Parathyroid adenoma (tissue), 2 donors: ENCODE measurements at regions not wholly inside any gene's neighbourhood (a gene's known extent, or its start where the extent isn't known, plus 50 kb on each side); places are given as distances from the start of the nearest gene placed in this dataset.

Experiments used
- H2AFZ ChIP-seq: fragments of 300-600 bp; sonication (generic); one replicate; pipeline ENCODE4 v1.7.0; 2017; ENCODE audit warnings: antibody characterized with exemption, mild to moderate bottlenecking
- H3K27ac ChIP-seq: fragments of 300-600 bp; sonication (generic); one replicate; pipeline ENCODE4 v1.7.0; 2017
- H3K27me3 ChIP-seq: fragments of 300-600 bp; sonication (generic); one replicate; pipeline ENCODE4 v1.7.0; 2017; ENCODE audit warnings: low read length; ENCODE audit not compliant: control insufficient read depth, insufficient read depth
- H3K36me3 ChIP-seq: fragments of 300-600 bp; sonication (generic); one replicate; pipeline ENCODE4 v1.7.0; 2017; ENCODE audit warnings: low read length; ENCODE audit not compliant: control insufficient read depth, insufficient read depth
- H3K4me1 ChIP-seq: fragments of 300-600 bp; sonication (generic); one replicate; pipeline ENCODE4 v1.7.0; 2017; ENCODE audit warnings: control low read depth
- H3K4me2 ChIP-seq: fragments of 300-600 bp; sonication (generic); one replicate; pipeline ENCODE4 v1.7.0; 2017; ENCODE audit warnings: low read length
- H3K4me3 ChIP-seq: fragments of 300-600 bp; sonication (generic); one replicate; pipeline ENCODE4 v1.7.0; 2017; ENCODE audit warnings: low read depth, low read length
- H3K79me2 ChIP-seq: fragments of 300-600 bp; sonication (generic); one replicate; pipeline ENCODE4 v1.7.0; 2017; ENCODE audit warnings: control low read depth
- H3K9ac ChIP-seq: fragments of 300-600 bp; sonication (generic); one replicate; pipeline ENCODE4 v1.7.0; 2017; ENCODE audit warnings: mild to moderate bottlenecking
- H3K9me3 ChIP-seq: fragments of 300-600 bp; sonication (generic); one replicate; pipeline ENCODE4 v1.7.0; 2017; ENCODE audit warnings: low read length; ENCODE audit not compliant: control insufficient read depth
- TF ChIP-seq, protein P1 (sequence below): fragments of 300-600 bp; sonication (generic); IDR thresholded peaks from one replicate; pipeline ENCODE4 v1.7.0; 2017; ENCODE audit warnings: antibody characterized with exemption, mild to moderate bottlenecking
- donor health status: primary hyperparathyroidism.

DNA sequence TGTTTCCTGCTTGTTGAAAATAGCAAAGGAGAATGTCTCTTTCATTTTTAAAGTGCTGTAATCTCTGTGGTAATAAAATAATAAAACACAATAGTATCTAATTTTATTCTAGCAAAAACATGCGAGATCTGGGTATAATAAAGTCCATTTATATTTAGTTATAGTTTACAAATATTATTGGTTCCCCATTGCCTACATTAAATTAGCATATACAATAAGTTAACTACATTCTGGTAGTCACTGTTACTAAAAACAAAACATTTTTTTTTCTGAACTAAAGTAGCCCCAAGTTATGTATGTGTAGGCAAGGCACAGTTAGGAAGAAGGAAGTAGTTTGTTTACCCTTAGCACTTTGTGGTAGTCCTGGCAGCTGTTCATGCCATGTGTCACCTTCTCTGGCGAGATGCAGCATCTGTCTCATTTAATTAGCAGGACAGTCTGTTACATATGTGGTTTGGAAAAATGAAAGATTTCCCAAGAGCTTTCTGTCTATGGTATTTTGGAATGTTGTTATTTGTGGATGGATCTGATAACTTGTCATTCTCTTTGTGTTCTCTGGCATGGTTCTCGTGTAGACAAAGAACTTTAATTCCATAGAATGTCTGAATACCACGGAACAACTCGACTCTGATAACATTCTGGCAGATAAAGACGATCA lies 231.3 kb upstream of the PITX2 start:
- Histone ChIP-seq H3K27me3 (no peaks in the 10 kb centered on the region), H3K4me1 (no peaks in the 10 kb centered on the region), H3K9me3 (no peaks in the 10 kb centered on the region), H3K4me3 (no peak overlapping the region), H3K4me2 (no peak overlapping the region), H3K79me2 (no peaks in the 10 kb centered on the region), H3K36me3 (no peaks in the 10 kb centered on the region), H3K9ac (no peak overlapping the region), H3K27ac (no peak overlapping the region), H2AFZ (no peak overlapping the region)
- TF ChIP-seq, protein P1, sequence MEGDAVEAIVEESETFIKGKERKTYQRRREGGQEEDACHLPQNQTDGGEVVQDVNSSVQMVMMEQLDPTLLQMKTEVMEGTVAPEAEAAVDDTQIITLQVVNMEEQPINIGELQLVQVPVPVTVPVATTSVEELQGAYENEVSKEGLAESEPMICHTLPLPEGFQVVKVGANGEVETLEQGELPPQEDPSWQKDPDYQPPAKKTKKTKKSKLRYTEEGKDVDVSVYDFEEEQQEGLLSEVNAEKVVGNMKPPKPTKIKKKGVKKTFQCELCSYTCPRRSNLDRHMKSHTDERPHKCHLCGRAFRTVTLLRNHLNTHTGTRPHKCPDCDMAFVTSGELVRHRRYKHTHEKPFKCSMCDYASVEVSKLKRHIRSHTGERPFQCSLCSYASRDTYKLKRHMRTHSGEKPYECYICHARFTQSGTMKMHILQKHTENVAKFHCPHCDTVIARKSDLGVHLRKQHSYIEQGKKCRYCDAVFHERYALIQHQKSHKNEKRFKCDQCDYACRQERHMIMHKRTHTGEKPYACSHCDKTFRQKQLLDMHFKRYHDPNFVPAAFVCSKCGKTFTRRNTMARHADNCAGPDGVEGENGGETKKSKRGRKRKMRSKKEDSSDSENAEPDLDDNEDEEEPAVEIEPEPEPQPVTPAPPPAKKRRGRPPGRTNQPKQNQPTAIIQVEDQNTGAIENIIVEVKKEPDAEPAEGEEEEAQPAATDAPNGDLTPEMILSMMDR: no peak

DNA sequence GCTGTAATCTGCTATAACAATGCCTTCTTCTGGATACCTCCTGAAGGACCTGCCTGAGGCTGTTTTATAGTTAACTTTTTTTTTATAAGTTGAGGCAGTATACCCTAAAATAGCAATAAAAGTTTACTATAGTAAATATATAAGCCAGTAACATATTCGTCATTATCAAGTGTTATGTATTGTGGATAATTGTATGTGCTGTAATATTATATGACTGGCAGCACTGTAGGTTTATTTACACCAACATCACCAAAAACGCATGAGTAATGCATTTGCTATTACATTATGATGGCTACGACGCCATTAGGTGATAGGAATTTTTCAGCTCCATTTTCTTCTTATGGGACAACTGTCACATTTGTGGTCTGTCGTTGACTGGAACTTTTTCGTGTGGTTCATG lies 237.2 kb upstream of the PITX2 start:
- no peaks in the 10 kb centered on the region for H3K79me2 ChIP-seq
- no peak overlapping the region for H3K9ac ChIP-seq
- H3K27me3 ChIP-seq: no peaks in the 10 kb centered on the region
- no peaks in the 10 kb centered on the region for H3K36me3 ChIP-seq
- TF ChIP-seq, protein P1: no peak
- no peak overlapping the region for H3K4me3 ChIP-seq
- H3K9me3 ChIP-seq: no peaks in the 10 kb centered on the region
- no peak overlapping the region for H2AFZ ChIP-seq
- no peak overlapping the region for H3K4me2 ChIP-seq
- H3K4me1 ChIP-seq: no peaks in the 10 kb centered on the region
- H3K27ac ChIP-seq: no peak overlapping the region

DNA sequence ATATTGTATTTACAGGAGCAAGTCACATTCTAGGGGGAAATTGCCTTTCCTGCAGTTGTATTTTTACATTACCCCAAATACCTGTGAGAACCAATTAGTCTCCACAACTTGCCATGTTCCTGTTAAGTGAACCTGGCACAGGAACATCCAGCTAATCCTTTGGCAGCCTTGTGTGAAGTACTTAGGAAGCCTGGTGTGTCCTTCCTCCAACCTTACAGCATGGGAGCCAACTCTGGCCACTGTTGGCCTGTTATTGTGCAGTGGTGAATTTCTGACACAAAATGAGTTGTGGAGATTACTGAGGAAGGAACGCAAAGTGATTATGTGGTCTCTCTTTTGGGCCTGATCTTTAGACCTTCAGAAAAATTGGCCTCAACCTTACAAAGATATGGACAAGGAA lies 238.0 kb upstream of the PITX2 start:
- H3K4me1 ChIP-seq: no peaks in the 10 kb centered on the region
- H3K79me2 ChIP-seq: no peaks in the 10 kb centered on the region
- H3K27me3 ChIP-seq: no peaks in the 10 kb centered on the region
- no peak overlapping the region for H3K9ac ChIP-seq
- no peak overlapping the region for H3K4me3 ChIP-seq
- no peak overlapping the region for H3K27ac ChIP-seq
- H3K9me3 ChIP-seq: no peaks in the 10 kb centered on the region
- TF ChIP-seq, protein P1: no peak
- no peaks in the 10 kb centered on the region for H3K36me3 ChIP-seq
- H3K4me2 ChIP-seq: no peak overlapping the region
- H2AFZ ChIP-seq: no peak overlapping the region

DNA sequence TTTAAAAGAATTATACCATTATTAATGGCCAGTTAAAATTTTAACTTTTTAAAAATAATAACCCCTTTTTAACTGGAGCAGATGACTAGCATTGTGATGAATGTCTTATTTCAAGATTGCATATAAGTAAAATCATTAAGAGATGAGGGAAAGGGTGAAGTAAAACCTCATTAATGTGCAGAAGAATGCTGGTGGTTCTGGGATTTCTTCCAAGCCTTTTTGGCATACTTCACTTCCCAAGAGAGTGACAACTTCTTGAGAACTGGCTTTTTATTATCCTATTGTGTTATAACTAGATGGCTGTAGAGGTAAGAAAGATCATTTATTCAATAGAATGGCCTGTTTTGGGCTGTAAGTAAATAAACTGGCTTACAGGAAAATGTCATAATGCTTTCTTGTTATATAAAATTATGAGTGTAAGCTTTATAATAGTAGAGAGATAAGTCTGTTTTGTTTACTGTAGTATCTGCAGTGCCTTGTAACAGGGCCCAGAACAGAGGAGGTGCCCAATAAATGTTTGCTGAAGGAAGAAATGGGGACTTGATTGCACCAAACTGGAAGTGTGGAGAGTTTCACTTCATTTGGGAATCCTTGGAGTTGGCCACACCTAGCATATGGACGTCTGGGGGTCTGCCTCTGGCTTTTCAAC lies 242.9 kb upstream of the PITX2 start:
- no peaks in the 10 kb centered on the region for H3K4me1 ChIP-seq
- no peaks in the 10 kb centered on the region for H3K27me3 ChIP-seq
- no peaks in the 10 kb centered on the region for H3K9me3 ChIP-seq
- H3K4me2 ChIP-seq: no peak overlapping the region
- TF ChIP-seq, protein P1: no peak
- no peak overlapping the region for H3K27ac ChIP-seq
- H3K36me3 ChIP-seq: no peaks in the 10 kb centered on the region
- no peak overlapping the region for H2AFZ ChIP-seq
- H3K9ac ChIP-seq: no peak overlapping the region
- no peak overlapping the region for H3K4me3 ChIP-seq
- no peaks in the 10 kb centered on the region for H3K79me2 ChIP-seq
